ENCODE measurements at regions not wholly inside any gene's neighbourhood (a gene's known extent, or its start where the extent isn't known, plus 50 kb on each side); places are given as distances from the start of the nearest gene placed in this dataset.

GRCh38 chr5:135723491-135723890 is 111.0 kb upstream of the SLC25A48 start:
- in situ Hi-C loops (cut with MboI; ENCODE audit: low pct_unique_long_range_greater_than_20kb, low sequenced_read_pairs, unreplicated experiment), result no loop called here
- no peak for DNase-seq (ENCODE audit: low spot score)
- no peak for TF ChIP-seq CTCF (IDR thresholded peaks at IDR 0.05; ENCODE audit: extremely low read depth, insufficient read depth, missing control alignments)

- in situ Hi-C loops (cut with MboI; ENCODE audit: low pct_unique_long_range_greater_than_20kb, low sequenced_read_pairs, unreplicated experiment), result no loop called here
- DNase-seq (ENCODE audit: low spot score), result no peak
- TF ChIP-seq CTCF (IDR thresholded peaks at IDR 0.05; ENCODE audit: extremely low read depth, insufficient read depth, missing control alignments), result no peak
These were observed 112.8 kb upstream of the SLC25A48 start for GRCh38 chr5:135721548-135722090.

- DNase-seq (ENCODE audit: low spot score), result no peak
- in situ Hi-C loops (cut with MboI; ENCODE audit: low pct_unique_long_range_greater_than_20kb, low sequenced_read_pairs, unreplicated experiment), result no loop called here
- no peak for TF ChIP-seq CTCF (IDR thresholded peaks at IDR 0.05; ENCODE audit: extremely low read depth, insufficient read depth, missing control alignments)
These were observed 114.3 kb upstream of the SLC25A48 start for GRCh38 chr5:135720191-135720590.

- in situ Hi-C loops (cut with MboI; ENCODE audit: low pct_unique_long_range_greater_than_20kb, low sequenced_read_pairs, unreplicated experiment), result no loop called here
These were observed 114.9 kb upstream of the SLC25A48 start for GRCh38 chr5:135719428-135720063.

GRCh38 chr5:135718651-135719050 is 115.8 kb upstream of the SLC25A48 start:
- in situ Hi-C loops (cut with MboI; ENCODE audit: low pct_unique_long_range_greater_than_20kb, low sequenced_read_pairs, unreplicated experiment), result no loop called here
- no peak for TF ChIP-seq CTCF (IDR thresholded peaks at IDR 0.05; ENCODE audit: extremely low read depth, insufficient read depth, missing control alignments)
- no peak for DNase-seq (ENCODE audit: low spot score)

More at GRCh38 chr5:135719428-135720063, 114.9 kb upstream of the SLC25A48 start:
- no peak for TF ChIP-seq CTCF (IDR thresholded peaks at IDR 0.05; ENCODE audit: extremely low read depth, insufficient read depth, missing control alignments)
- DNase-seq (ENCODE audit: low spot score), result no peak

GRCh38 chr5:135718151-135718550 is 116.3 kb upstream of the SLC25A48 start:
- DNase-seq (ENCODE audit: low spot score), result no peak
- TF ChIP-seq CTCF (IDR thresholded peaks at IDR 0.05; ENCODE audit: extremely low read depth, insufficient read depth, missing control alignments), result no peak
- in situ Hi-C loops (cut with MboI; ENCODE audit: low pct_unique_long_range_greater_than_20kb, low sequenced_read_pairs, unreplicated experiment), result no loop called here

All from GM13977 (cell line).